Mammary epithelial cell (primary cell): ENCODE measurements at regions not wholly inside any gene's neighbourhood (a gene's known extent, or its start where the extent isn't known, plus 50 kb on each side); places are given as distances from the start of the nearest gene placed in this dataset.

Source experiments
- EZH2 ChIP-seq: IDR thresholded peaks from 2 replicates; pipeline ENCODE4 v1.6.1; 2012; ENCODE audit warnings: low read length, inconsistent platforms, borderline replicate concordance
- TF ChIP-seq, protein P1 (sequence below), 2 donors: IDR thresholded peaks in 1 of 2; conservative IDR thresholded peaks in 1 of 2; 2 replicates each; pipeline ENCODE4 v1.5.1; 2011 to 2012; ENCODE audit warnings: inconsistent platforms in 2 of 2, low read length in 2 of 2, mild to moderate bottlenecking in 2 of 2, control low read depth in 1 of 2, low read depth in 1 of 2; ENCODE audit not compliant: insufficient read depth in 1 of 2; ENCODE audit errors: extremely low read depth in 1 of 2

DNA sequence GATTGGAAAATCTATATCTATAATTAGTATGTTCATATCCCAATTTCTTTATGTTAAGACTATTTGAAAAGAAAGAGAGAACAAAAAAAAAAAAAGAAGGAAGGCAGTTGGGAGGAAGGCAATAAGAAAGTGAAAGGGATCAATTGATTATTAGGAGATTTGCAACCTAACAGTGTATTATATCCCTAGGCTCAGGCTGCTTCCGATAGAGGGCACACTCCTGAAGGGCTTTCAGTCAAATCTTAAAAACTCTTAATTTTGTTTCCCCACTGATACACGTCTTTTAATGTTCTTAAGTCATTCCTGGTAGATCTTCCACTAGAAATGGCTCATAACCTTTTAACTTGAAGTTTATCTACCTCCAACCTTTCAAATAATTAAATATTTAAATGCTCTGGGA, 763.9 kb downstream of the BCL11A start:
- TF ChIP-seq, protein P1, sequence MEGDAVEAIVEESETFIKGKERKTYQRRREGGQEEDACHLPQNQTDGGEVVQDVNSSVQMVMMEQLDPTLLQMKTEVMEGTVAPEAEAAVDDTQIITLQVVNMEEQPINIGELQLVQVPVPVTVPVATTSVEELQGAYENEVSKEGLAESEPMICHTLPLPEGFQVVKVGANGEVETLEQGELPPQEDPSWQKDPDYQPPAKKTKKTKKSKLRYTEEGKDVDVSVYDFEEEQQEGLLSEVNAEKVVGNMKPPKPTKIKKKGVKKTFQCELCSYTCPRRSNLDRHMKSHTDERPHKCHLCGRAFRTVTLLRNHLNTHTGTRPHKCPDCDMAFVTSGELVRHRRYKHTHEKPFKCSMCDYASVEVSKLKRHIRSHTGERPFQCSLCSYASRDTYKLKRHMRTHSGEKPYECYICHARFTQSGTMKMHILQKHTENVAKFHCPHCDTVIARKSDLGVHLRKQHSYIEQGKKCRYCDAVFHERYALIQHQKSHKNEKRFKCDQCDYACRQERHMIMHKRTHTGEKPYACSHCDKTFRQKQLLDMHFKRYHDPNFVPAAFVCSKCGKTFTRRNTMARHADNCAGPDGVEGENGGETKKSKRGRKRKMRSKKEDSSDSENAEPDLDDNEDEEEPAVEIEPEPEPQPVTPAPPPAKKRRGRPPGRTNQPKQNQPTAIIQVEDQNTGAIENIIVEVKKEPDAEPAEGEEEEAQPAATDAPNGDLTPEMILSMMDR (conservative IDR thresholded peaks at IDR 0.05 in 1 of 2, IDR thresholded peaks at IDR 0.05 in 1 of 2; ENCODE audit: extremely low read depth in 1 of 2, insufficient read depth in 1 of 2, low read depth in 1 of 2, low read length in 2 of 2), result no peak
- TF ChIP-seq EZH2, result no peak
